Spleen (tissue), 7 donors: ENCODE measurements at regions not wholly inside any gene's neighbourhood (a gene's known extent, or its start where the extent isn't known, plus 50 kb on each side); places are given as distances from the start of the nearest gene placed in this dataset.

ENCODE experiments used
- POLR2A ChIP-seq, 3 donors: fragments of 450-650 bp; IDR thresholded peaks; one replicate each; pipeline ENCODE4 v1.5.1; 2017; ENCODE audit warnings: antibody characterized with exemption in 3 of 3, mild to moderate bottlenecking in 1 of 3
- TF ChIP-seq, protein P1 (sequence below), 11 experiments: fragments of 200-600 bp in 7 of 11; fragments of 450-650 bp in 4 of 11; sonication (generic) in 4 of 11; IDR thresholded peaks in 8 of 11; conservative IDR thresholded peaks in 3 of 11; 1 replicate in 7 of 11; 2 replicates in 4 of 11; pipeline versions ENCODE4 v1.4.0 to v1.8.0; 2016 to 2021; ENCODE audit warnings: antibody characterized with exemption in 11 of 11, inconsistent platforms in 4 of 11, mild to moderate bottlenecking in 1 of 11
- donor health status: DM: no; HTN: no; CAD: no; lungs with moderate emphysema.
- donor health status: DM: no; HTN: no; CAD: no.
- donor health status: DM: no; HTN: no; CAD: no.

DNA sequence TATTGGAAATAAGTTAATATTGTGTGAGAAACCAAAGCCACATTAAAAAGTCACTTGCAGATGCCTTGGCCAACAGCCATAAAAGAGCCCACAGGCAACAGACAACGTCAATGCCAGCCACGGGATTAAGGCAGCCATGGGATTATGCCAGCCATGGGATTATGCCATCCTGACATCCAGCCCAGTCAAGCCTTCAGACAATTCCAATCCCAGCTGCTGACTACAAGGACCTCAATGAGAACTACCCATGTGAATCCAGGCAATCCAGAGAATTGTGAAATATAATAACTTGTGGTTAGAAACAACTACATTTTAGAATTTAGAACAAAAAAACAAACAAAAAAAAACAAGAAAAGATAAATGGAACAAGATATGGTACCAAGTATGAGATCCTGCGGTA, 356.6 kb downstream of the EFNB2 start:
- TF ChIP-seq, protein P1, sequence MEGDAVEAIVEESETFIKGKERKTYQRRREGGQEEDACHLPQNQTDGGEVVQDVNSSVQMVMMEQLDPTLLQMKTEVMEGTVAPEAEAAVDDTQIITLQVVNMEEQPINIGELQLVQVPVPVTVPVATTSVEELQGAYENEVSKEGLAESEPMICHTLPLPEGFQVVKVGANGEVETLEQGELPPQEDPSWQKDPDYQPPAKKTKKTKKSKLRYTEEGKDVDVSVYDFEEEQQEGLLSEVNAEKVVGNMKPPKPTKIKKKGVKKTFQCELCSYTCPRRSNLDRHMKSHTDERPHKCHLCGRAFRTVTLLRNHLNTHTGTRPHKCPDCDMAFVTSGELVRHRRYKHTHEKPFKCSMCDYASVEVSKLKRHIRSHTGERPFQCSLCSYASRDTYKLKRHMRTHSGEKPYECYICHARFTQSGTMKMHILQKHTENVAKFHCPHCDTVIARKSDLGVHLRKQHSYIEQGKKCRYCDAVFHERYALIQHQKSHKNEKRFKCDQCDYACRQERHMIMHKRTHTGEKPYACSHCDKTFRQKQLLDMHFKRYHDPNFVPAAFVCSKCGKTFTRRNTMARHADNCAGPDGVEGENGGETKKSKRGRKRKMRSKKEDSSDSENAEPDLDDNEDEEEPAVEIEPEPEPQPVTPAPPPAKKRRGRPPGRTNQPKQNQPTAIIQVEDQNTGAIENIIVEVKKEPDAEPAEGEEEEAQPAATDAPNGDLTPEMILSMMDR (IDR thresholded peaks at IDR 0.05 in 8 of 11, conservative IDR thresholded peaks at IDR 0.05 in 3 of 11), result no peak
- no peak for TF ChIP-seq POLR2A (IDR thresholded peaks at IDR 0.05)
